ENCODE measurements at regions not wholly inside any gene's neighbourhood (a gene's known extent, or its start where the extent isn't known, plus 50 kb on each side); places are given as distances from the start of the nearest gene placed in this dataset.
A peak's percentile ranks its signal among the peaks of the same experiment; 100 is the strongest.

GRCh38 chr15:39095218-39095879 is 485.5 kb upstream of the THBS1 start:
- no peak for DNase-seq

- no peak for DNase-seq
These were observed 484.2 kb upstream of the THBS1 start for GRCh38 chr15:39096608-39097205.

DNA sequence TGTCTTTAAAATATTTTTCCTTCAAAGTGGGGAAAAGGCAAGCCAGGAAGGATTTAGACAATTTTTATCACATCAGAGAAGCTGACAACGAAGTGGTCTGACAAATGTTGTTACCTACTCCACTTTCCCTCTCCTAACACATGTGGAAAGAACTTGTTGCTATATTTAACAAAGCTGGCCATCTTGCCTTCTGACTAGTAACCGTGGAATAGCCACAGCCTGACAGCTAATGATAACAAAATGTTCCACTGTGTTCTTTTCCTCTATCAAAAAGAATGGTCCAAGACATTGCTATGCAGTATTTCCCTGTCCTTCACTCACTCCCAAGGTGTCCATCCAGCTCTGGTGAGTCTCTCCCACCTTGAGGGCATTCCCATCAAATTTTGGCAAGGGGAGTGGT is 481.4 kb upstream of the THBS1 start:
- DNase-seq: no peak

- DNase-seq: no peak
These were observed 480.7 kb upstream of the THBS1 start for GRCh38 chr15:39100106-39100660.

GRCh38 chr15:39102431-39102830 is 478.4 kb upstream of the THBS1 start:
- DNase-seq: no peak

DNA sequence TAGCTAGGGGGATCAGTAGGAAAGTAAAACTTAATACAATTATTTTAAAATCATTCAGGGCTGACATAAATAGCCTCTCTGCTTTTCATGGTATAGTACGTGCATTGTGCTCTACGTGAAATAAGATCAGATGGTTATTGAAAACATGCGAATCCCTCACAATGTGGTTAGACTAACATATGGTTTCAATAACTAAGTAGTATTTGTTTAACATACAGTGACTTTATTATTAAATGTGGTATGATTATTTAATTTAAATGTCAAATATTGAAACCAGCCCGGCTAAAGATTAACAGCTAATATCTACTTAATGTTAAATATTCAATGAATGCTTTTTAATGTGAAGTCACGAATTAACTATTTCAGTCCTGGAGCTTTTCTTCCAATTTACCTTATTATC is 473.9 kb upstream of the THBS1 start:
- no peak for DNase-seq

GRCh38 chr15:39108021-39108420 is 472.9 kb upstream of the THBS1 start:
- DNase-seq: no peak

GRCh38 chr15:39110336-39110735 is 470.5 kb upstream of the THBS1 start:
- DNase-seq: no peak

DNA sequence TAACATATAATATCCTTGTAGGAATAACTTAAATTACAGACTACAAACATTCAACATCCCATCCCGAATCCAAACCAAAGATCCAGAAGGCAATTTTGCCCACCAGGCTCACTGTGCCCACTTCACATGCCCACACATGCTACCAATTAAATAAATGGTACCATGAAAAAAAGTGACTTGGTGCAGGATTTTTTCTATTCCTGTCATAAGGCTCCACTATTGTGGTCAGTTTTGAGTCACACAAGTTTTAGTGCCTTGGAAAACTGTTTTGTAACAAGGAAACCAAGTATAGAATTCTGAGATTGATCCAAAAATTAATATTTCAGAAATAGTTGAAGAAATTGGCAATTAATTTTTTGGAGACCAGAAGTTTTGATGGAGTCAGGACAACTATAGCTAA is 470.1 kb upstream of the THBS1 start:
- no peak for DNase-seq

DNA sequence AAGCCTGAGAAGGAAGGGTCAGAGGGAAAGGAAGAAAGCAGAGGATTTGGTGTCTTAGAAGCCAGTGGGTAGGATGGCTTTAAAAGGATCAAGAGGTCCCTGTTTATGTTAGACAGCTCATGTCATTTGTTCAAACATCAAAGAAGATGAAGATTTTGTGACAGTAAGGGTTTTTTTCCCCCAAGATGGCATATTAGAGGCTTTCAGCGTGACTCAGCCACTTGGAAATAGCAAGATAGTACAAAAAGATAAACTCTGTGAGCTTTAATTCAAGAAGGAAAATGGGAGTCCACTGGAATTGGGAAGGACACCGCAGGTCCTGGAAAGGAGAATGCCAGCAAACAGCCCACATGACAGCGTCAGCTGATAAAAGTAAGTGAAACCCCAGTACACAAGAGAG is 467.1 kb upstream of the THBS1 start:
- no peak for DNase-seq

DNA sequence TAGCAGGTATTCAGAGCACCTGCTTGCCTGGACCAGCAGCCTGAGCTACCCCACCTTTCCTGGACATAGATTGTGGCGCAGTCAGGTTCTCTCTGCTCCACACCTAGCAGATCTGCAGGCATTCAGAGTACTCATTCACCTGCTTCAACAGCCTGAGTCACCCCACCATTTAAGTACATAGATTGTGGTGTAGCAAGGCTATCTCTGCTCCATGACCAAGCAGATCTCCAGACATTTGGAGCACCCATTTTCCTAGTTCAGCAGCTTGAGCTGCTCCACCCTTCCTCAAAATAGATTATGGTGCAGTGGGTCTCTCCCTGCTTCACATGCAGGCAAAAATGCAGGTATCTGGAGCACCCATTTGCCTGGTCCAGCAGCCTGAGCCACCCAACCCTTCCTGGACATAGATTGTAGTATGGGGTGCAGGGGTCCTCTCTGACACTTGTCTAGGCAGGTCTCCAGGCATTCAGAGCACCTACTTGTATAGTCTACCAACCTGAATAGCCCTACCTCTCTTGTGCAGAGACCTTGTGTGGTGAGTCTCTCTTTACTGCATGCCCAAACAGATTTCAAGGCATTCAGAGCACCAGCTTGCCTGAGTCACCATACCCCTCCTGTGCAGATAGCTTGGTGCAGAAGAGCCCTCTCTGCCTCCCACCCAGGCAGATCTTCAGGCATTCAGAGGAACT is 466.0 kb upstream of the THBS1 start:
- no peak for DNase-seq

GRCh38 chr15:39115379-39116057 is 465.4 kb upstream of the THBS1 start:
- no peak for DNase-seq

- DNase-seq: no peak
These were observed 462.4 kb upstream of the THBS1 start for GRCh38 chr15:39118510-39118909.

- no peak for DNase-seq
These were observed 456.7 kb upstream of the THBS1 start for GRCh38 chr15:39124155-39124552.

GRCh38 chr15:39124553-39125171 is 456.2 kb upstream of the THBS1 start:
- DNase-seq: no peak

DNA sequence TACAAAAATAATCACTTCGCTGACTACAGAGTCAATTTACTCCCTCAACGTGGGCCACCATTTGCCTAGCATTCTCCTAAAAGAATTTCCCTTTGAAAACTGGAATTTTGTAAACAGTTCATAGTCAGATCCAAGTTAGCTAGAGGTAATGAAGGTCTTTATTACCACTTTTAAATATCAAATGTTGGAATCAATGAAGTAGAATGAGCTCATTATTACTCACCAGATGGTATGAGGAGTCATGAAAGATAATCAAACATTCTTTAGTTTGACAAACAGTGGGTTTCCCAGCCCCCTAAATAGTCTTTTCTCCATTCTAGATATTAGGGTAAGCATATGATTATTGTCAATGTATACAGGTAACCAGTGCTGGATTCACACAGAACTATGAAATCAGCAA is 455.7 kb upstream of the THBS1 start:
- no peak for DNase-seq

- peak in 1 of 2 donors; percentile 3 for DNase-seq
These were observed 455.0 kb upstream of the THBS1 start for GRCh38 chr15:39125904-39126303.

DNA sequence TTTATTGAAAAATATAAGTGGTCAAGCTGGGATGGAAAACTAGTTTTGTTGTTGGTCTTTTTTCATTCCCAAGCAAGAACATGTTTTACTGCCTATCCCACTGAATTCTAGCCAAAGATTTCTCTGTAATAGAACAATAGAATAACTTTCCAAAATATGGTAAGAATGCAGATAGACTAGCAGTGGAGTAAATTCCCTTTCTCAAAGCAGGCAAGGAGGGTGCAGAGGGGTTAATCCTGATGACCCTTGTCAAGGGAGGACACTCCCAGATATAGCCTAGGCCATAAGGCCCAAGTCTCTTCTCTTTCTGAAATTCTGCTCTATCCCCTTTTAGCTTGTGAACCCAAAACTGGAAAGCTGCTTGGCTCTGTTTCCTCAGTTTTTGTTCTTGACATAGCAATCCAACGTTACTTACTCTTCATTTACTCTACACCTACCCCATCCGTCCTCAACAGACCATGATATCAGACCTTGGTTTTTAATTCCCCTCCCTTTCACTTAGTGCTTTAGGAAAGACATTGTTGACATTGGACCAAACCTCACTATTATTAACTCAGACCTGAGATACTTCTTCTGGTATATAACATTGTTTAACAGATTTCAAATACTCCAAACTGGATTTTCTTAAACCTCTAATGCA is 453.6 kb upstream of the THBS1 start:
- DNase-seq: no peak

DNA sequence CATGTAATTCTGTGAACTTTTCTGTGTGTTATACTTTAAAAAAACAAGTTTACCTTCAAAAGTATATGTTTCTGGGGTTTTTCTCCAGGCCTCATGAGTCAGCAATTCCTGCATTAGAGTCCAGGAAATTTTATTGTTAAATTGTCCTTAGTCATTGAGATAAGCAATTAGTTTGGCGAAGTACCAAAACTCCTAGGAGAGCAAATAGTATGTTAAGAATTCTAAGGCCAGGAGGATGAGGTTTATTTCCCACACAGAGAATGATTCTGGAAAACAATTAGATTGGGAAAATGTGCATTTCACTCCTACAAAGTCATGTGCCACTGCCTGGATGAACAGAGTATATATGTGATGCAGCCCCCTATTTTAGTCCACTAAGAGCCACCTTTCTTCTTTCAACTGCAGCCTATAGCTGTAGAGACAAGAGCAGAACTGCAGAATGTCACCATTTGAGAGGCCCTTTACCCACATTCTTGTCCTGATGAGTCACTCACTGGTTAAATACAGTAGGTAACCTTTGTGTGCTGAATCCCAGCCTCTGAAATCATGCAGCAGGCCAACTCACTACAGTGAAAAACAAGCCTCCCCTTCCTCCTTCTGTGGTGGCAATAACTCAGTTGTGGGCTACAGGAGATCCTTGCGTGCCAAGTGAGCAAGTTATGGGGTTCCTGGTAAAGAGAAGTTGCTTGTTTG is 452.8 kb upstream of the THBS1 start:
- DNase-seq: no peak

- DNase-seq: no peak
These were observed 452.1 kb upstream of the THBS1 start for GRCh38 chr15:39128746-39129145.

DNA sequence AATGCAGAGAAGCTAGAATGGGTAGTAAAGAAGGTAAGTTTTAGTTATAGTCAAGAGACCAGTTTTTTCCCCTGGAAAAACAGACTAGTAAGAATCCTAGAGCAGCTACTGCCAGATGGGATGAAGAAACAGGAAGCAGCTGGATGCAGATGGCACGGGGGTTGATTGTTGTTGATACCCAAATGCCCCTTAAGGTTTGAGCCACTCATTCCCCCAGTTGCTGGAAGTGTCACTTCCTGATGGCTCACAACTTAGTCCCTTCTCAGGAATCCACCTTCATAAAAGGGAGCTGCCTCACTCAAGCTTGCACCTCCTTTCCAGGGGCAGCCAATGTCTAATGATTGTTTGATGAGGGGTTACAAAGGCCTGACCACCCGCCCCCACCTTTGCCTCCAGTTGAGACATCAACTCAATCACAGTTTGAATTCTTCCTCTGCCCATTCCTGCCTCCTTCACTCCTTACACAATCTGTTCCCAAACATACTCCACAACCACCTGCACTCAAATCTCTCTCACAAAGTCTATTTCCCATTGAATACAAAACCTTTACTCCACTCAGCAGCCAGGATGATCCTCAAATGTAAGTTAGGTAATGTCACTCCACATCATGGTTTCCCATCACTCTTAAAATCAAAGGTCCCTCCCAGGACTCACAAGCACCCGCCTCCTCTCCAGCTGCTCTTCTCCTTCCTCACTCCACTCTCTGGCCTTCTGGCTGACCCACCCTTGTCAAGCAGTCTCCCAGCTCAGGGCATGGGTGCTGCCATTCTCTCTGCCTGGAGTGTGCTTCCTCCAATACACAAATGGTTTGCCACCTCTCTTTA is 450.1 kb upstream of the THBS1 start:
- no peak for DNase-seq

All from activated CD4-positive, alpha-beta T cell treated with anti-CD3 and anti-CD28 coated beads for 4 hours (primary cell).